ENCODE measurements at regions not wholly inside any gene's neighbourhood (a gene's known extent, or its start where the extent isn't known, plus 50 kb on each side); places are given as distances from the start of the nearest gene placed in this dataset.
A peak's percentile ranks its signal among the peaks of the same experiment; 100 is the strongest.

DNA sequence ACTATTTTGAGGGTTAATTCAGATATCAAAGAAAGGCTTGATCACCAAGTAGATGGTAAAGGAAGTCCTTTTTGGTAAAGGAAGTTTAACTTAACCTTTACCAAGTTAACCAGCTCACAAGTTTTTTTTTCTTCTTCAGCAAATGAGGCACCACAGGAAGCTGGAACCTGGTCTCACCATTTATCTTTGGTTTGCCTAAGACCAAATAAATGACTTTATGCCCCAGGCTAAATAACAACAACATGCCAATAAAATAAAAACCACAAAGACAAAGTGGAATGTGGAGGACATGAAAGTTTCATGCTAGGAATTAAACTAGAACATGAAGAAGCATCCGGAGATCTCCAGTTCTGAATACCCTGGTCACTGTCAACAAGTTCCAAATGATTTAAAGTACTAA, 116.8 kb upstream of the PRICKLE1 start:
- TF ChIP-seq JUND (IDR thresholded peaks at IDR 0.05; ENCODE audit: low read depth): no peak
- DNase-seq (ENCODE audit: low read depth in 1 of 2, low spot score in 1 of 2): peak in 1 of 2 experiments; percentile 37
- in situ Hi-C loops (cut with HindIII; ENCODE audit: low pct_unique_long_range_greater_than_20kb, low sequenced_read_pairs): no loop called here

GRCh38 chr12:42705863-42706262, 116.3 kb upstream of the PRICKLE1 start:
- TF ChIP-seq JUND (IDR thresholded peaks at IDR 0.05; ENCODE audit: low read depth): no peak
- in situ Hi-C loops (cut with HindIII; ENCODE audit: low pct_unique_long_range_greater_than_20kb, low sequenced_read_pairs): no loop called here
- no peak for DNase-seq (ENCODE audit: low read depth in 1 of 2, low spot score in 1 of 2)

DNA sequence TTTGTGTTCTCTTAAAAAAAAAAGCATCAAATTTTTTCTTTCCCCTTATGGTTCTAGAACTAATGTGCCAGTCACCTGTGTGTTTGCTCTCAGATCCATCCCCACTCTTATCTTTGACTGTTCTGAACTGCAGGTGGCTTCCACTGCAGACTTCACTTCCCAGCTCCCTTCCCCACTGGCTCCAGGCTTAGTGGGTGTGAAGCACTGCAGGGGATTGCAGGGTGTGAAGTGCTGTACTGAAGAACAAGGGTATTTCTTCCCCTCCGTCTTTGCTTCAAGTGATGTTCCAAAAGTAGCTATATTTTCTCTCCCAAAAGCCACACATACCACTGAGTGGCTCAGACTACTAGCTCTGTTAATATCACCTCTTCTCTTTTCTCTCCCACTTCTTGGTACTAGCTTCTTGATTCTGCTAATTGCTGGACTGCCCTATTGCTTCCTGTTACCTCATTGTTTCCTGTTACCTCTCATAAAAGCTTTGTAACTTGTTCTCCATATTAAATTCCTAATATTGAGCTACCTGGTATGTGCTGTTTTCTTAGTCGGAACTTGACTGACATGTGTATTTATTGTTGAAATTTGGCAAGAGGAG, 115.4 kb upstream of the PRICKLE1 start:
- DNase-seq (ENCODE audit: low read depth in 1 of 2, low spot score in 1 of 2): no peak
- in situ Hi-C loops (cut with HindIII; ENCODE audit: low pct_unique_long_range_greater_than_20kb, low sequenced_read_pairs): no loop called here
- TF ChIP-seq JUND (IDR thresholded peaks at IDR 0.05; ENCODE audit: low read depth): no peak

- DNase-seq (ENCODE audit: low read depth in 1 of 2, low spot score in 1 of 2): no peak
- no peak for TF ChIP-seq JUND (IDR thresholded peaks at IDR 0.05; ENCODE audit: low read depth)
- in situ Hi-C loops (cut with HindIII; ENCODE audit: low pct_unique_long_range_greater_than_20kb, low sequenced_read_pairs): no loop called here
Measured at GRCh38 chr12:42704340-42704739, 114.8 kb upstream of the PRICKLE1 start.

GRCh38 chr12:42701084-42701483, 111.5 kb upstream of the PRICKLE1 start:
- TF ChIP-seq JUND (IDR thresholded peaks at IDR 0.05; ENCODE audit: low read depth): no peak
- in situ Hi-C loops (cut with HindIII; ENCODE audit: low pct_unique_long_range_greater_than_20kb, low sequenced_read_pairs): no loop called here
- no peak for DNase-seq (ENCODE audit: low read depth in 1 of 2, low spot score in 1 of 2)

DNA sequence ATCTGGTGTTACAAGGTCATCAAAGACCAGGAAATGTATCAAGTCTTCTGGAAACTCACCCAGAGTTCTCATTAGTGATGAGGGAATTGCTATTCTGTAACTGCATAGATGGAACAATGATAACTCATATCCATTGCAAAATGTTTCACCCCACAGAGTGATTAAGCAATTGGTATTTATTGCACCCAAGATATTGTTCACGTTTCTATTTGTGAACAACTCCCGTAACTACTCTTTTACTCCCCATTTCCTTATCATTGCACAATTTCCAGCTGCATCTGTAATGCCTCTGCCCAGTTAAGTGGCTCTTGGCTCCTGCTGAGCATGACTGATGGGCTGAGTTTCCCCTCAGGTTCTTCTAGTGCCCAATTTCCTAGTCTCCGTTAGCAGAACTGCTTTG, 108.7 kb upstream of the PRICKLE1 start:
- no peak for DNase-seq (ENCODE audit: low read depth in 1 of 2, low spot score in 1 of 2)
- in situ Hi-C loops (cut with HindIII; ENCODE audit: low pct_unique_long_range_greater_than_20kb, low sequenced_read_pairs): no loop called here
- no peak for TF ChIP-seq JUND (IDR thresholded peaks at IDR 0.05; ENCODE audit: low read depth)

GRCh38 chr12:42696406-42697149, 107.0 kb upstream of the PRICKLE1 start:
- TF ChIP-seq JUND (IDR thresholded peaks at IDR 0.05; ENCODE audit: low read depth): no peak
- in situ Hi-C loops (cut with HindIII; ENCODE audit: low pct_unique_long_range_greater_than_20kb, low sequenced_read_pairs): no loop called here
- no peak for DNase-seq (ENCODE audit: low read depth in 1 of 2, low spot score in 1 of 2)

DNA sequence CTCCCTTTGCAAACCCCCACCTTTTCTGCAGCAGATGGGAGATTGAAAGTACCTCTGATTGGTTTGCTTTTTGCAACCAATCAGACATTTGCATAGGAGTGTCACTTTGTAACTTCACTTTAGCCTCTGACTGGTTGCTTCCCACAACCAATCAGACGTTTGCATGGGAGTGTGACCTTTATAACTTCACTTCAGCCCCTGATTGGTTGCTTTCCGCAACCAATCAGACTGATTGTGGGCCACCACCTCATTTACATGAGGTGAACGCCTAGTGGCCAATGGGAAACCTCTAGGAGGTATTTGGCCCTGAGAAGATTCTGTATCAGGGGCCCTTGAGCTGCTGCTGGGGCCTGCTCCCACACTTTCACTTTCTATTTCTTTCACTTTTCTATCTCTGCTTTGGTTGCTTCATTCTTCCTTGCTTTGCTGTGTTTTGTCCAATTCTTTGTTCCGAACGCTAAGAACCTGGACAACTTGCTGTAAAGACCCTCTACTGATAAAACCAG, 106.0 kb upstream of the PRICKLE1 start:
- TF ChIP-seq JUND (IDR thresholded peaks at IDR 0.05; ENCODE audit: low read depth): no peak
- in situ Hi-C loops (cut with HindIII; ENCODE audit: low pct_unique_long_range_greater_than_20kb, low sequenced_read_pairs): no loop called here
- DNase-seq (ENCODE audit: low read depth in 1 of 2, low spot score in 1 of 2): peak in 1 of 2 experiments; percentile 71

DNA sequence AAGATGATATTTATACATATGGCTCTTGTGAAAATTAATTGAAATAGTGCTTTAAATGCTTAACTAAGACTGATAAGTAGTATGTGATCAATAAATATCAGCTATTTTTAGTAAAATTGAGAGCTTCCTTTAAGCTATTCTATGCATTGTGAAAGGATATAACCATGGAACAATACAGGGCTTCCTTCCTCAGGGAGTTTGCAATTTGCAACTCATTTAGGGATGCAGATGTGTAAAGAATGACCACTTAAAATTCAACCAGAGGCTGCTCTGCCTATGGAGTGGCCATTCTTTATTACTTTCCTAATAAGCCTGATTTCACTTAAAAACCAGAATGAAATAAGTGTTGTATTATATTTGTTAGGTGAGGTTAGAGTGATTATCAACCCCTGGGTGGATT, 103.2 kb upstream of the PRICKLE1 start:
- in situ Hi-C loops (cut with HindIII; ENCODE audit: low pct_unique_long_range_greater_than_20kb, low sequenced_read_pairs): no loop called here

DNA sequence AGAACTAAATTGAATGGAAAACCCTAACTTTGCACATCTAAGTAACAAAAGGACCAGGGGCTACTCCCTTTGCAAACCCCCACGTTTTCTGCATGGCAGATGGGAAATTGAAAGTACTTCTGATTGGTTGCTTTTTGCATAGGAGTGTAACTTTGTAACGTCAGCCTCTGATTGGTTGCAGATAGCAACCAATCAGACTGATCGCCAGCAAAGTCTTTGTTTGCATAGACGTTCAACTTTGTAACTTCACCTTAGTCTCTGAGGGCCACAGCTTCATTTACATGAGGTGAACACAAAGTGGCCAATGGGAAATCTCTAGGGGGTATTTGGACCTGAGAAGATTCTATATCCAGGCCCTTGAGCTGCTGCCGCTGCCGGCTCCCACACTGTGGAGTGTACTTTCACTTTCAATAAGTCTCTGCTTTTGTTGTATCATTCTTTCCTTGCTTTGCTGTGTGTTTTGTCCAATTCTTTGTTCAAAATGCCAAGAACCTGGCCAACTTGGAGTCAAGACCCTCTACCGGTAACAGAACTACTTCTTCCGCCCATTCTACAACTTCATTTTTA, 102.5 kb upstream of the PRICKLE1 start:
- DNase-seq (ENCODE audit: low read depth in 1 of 2, low spot score in 1 of 2): peak in 1 of 2 experiments; percentile 72
- no peak for TF ChIP-seq JUND (IDR thresholded peaks at IDR 0.05; ENCODE audit: low read depth)
- in situ Hi-C loops (cut with HindIII; ENCODE audit: low pct_unique_long_range_greater_than_20kb, low sequenced_read_pairs): no loop called here

More for the DNA sequence above, 103.2 kb upstream of the PRICKLE1 start:
- no peak for DNase-seq (ENCODE audit: low read depth in 1 of 2, low spot score in 1 of 2)
- TF ChIP-seq JUND (IDR thresholded peaks at IDR 0.05; ENCODE audit: low read depth): no peak

GRCh38 chr12:42690264-42690663, 100.7 kb upstream of the PRICKLE1 start:
- no peak for TF ChIP-seq JUND (IDR thresholded peaks at IDR 0.05; ENCODE audit: low read depth)
- DNase-seq (ENCODE audit: low read depth in 1 of 2, low spot score in 1 of 2): no peak
- in situ Hi-C loops (cut with HindIII; ENCODE audit: low pct_unique_long_range_greater_than_20kb, low sequenced_read_pairs): no loop called here

DNA sequence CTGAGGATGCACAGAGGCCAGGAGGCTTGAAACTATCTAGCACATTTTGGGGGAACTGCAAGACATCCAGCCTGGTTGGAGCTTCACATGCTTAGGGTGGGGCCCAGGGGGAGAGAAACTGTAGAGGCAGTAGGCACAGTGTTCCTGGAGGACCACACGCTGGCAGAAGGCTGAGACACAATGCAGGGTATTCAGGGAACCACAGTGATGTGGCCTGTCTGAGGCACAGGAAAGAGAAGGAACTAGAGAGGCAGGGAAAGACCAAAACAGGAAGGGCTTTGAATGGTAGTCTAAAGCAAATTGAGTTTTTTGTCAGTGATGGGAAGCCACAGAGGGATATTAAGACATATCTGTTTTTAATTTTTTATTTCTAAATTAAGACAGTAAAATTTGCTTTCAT, 100.2 kb upstream of the PRICKLE1 start:
- in situ Hi-C loops (cut with HindIII; ENCODE audit: low pct_unique_long_range_greater_than_20kb, low sequenced_read_pairs): no loop called here
- DNase-seq (ENCODE audit: low read depth in 1 of 2, low spot score in 1 of 2): no peak
- TF ChIP-seq JUND (IDR thresholded peaks at IDR 0.05; ENCODE audit: low read depth): no peak

GRCh38 chr12:42686514-42687172, 97.1 kb upstream of the PRICKLE1 start:
- peak in 1 of 2 experiments; percentile 49 for DNase-seq (ENCODE audit: low read depth in 1 of 2, low spot score in 1 of 2)
- TF ChIP-seq JUND (IDR thresholded peaks at IDR 0.05; ENCODE audit: low read depth): no peak
- in situ Hi-C loops (cut with HindIII; ENCODE audit: low pct_unique_long_range_greater_than_20kb, low sequenced_read_pairs): no loop called here
